CD4-positive, CD25-positive, alpha-beta regulatory T cell (primary cell): ENCODE measurements at regions not wholly inside any gene's neighbourhood (a gene's known extent, or its start where the extent isn't known, plus 50 kb on each side); places are given as distances from the start of the nearest gene placed in this dataset.

Source experiments
- ATAC-seq, 2 donors: fragments of 150-1000 bp; cut with Tn5 transposase; one replicate each; pipeline ENCODE4 v1.10.0; 2021; ENCODE audit warnings: low read depth in 2 of 2, moderate number of reproducible peaks in 2 of 2, moderate library complexity in 1 of 2
- DNase-seq, 3 donors: peaks; one replicate each; pipeline versions ENCODE4 v3.0.0 to v3.0.0-alpha.2; 2012 to 2022; ENCODE audit warnings: mixed read lengths in 1 of 3
- H3K27ac ChIP-seq: one replicate; pipeline ENCODE4 v1.7.0; 2013; ENCODE audit warnings: mild to moderate bottlenecking, low read length; ENCODE audit not compliant: insufficient read depth, poor library complexity, severe bottlenecking
- H3K27me3 ChIP-seq: one replicate; pipeline ENCODE4 v1.7.0; 2013; ENCODE audit warnings: low read length; ENCODE audit not compliant: control insufficient read depth, insufficient read depth
- H3K36me3 ChIP-seq: one replicate; pipeline ENCODE4 v1.7.0; 2013; ENCODE audit warnings: mild to moderate bottlenecking, low read length, moderate library complexity; ENCODE audit not compliant: control insufficient read depth, insufficient read depth
- H3K4me1 ChIP-seq: 2 replicates; pipeline ENCODE4 v1.7.0; 2013; ENCODE audit warnings: mild to moderate bottlenecking, low read length; ENCODE audit not compliant: insufficient read depth, control insufficient read depth, poor library complexity, severe bottlenecking
- H3K4me3 ChIP-seq: one replicate; pipeline ENCODE4 v1.7.0; 2013; ENCODE audit warnings: low read depth, mild to moderate bottlenecking, low read length, moderate library complexity
- H3K9me3 ChIP-seq, 2 experiments: 1 replicate in 1 of 2; 2 replicates in 1 of 2; pipeline ENCODE4 v1.7.0; 2013; ENCODE audit warnings: low read length in 2 of 2, mild to moderate bottlenecking in 1 of 2, moderate library complexity in 1 of 2; ENCODE audit not compliant: control insufficient read depth in 2 of 2
- H3K27ac Mint-ChIP-seq, 3 donors: one replicate each; pipeline ENCODE4 v1.8.0; 2020 to 2022; ENCODE audit warnings: mild to moderate bottlenecking in 3 of 3, mixed read lengths in 3 of 3, moderate library complexity in 2 of 3
- H3K27me3 Mint-ChIP-seq: one replicate; pipeline ENCODE4 v1.8.0; 2022; ENCODE audit warnings: mild to moderate bottlenecking, mixed read lengths
- H3K36me3 Mint-ChIP-seq: one replicate; pipeline ENCODE4 v1.8.0; 2020; ENCODE audit warnings: mixed read lengths
- H3K4me1 Mint-ChIP-seq, 4 donors: one replicate each; pipeline ENCODE4 v1.8.0; 2020 to 2022; ENCODE audit warnings: mixed read lengths in 4 of 4, mild to moderate bottlenecking in 1 of 4
- H3K4me3 Mint-ChIP-seq, 4 donors: one replicate each; pipeline ENCODE4 v1.8.0; 2020 to 2022; ENCODE audit warnings: mild to moderate bottlenecking in 4 of 4, mixed read lengths in 4 of 4, moderate library complexity in 3 of 4
- H3K9me3 Mint-ChIP-seq, 7 donors: one replicate each; pipeline ENCODE4 v1.8.0; 2020 to 2022; ENCODE audit warnings: mixed read lengths in 7 of 7, mild to moderate bottlenecking in 3 of 7, moderate library complexity in 2 of 7

GRCh38 chr1:67991546-67991945, 58.9 kb downstream of the DIRAS3 start:
- H3K4me3 ChIP-seq = no peak overlapping the region
- H3K4me1 ChIP-seq = no peaks in the 10 kb centered on the region
- no peak overlapping the region for H3K27ac Mint-ChIP-seq
- no peak overlapping the region for H3K4me3 Mint-ChIP-seq
- DNase-seq (no peak), ATAC-seq (no peak)
- no peaks in the 10 kb centered on the region for H3K36me3 ChIP-seq
- peaks cover 0 to 14% (median 2%) of the 10 kb centered on the region in 7 donors for H3K9me3 Mint-ChIP-seq
- no peaks in the 10 kb centered on the region for H3K4me1 Mint-ChIP-seq
- H3K9me3 ChIP-seq = no peaks in the 10 kb centered on the region
- H3K27me3 ChIP-seq = no peaks in the 10 kb centered on the region
- H3K27ac ChIP-seq = no peak overlapping the region
- no peaks in the 10 kb centered on the region for H3K36me3 Mint-ChIP-seq
- no peaks in the 10 kb centered on the region for H3K27me3 Mint-ChIP-seq

GRCh38 chr1:67988066-67988465, 62.4 kb downstream of the DIRAS3 start:
- Histone ChIP-seq H3K4me3 (no peak overlapping the region), H3K27me3 (no peaks in the 10 kb centered on the region), H3K9me3 (no peaks in the 10 kb centered on the region), H3K36me3 (no peaks in the 10 kb centered on the region), H3K27ac (no peak overlapping the region), H3K4me1 (no peaks in the 10 kb centered on the region)
- ATAC-seq (no peak), DNase-seq (no peak)
- H3K4me1 Mint-ChIP-seq = no peaks in the 10 kb centered on the region
- H3K27me3 Mint-ChIP-seq = no peaks in the 10 kb centered on the region
- H3K4me3 Mint-ChIP-seq = no peak overlapping the region
- peaks cover 0 to 5% (median 1%) of the 10 kb centered on the region in 7 donors for H3K9me3 Mint-ChIP-seq
- H3K27ac Mint-ChIP-seq = no peak overlapping the region
- H3K36me3 Mint-ChIP-seq = no peaks in the 10 kb centered on the region

- no peaks in the 10 kb centered on the region for H3K27me3 ChIP-seq
- no peaks in the 10 kb centered on the region for H3K36me3 ChIP-seq
- H3K4me1 Mint-ChIP-seq = no peaks in the 10 kb centered on the region
- peaks cover 0 to 4% (median under 1%) of the 10 kb centered on the region in 7 donors for H3K9me3 Mint-ChIP-seq
- H3K27me3 Mint-ChIP-seq = no peaks in the 10 kb centered on the region
- no peak overlapping the region for H3K4me3 Mint-ChIP-seq
- no peak overlapping the region for H3K27ac Mint-ChIP-seq
- DNase-seq (no peak), ATAC-seq (no peak)
- H3K36me3 Mint-ChIP-seq = no peaks in the 10 kb centered on the region
- no peaks in the 10 kb centered on the region for H3K4me1 ChIP-seq
- H3K4me3 ChIP-seq = no peak overlapping the region
- no peak overlapping the region for H3K27ac ChIP-seq
- no peaks in the 10 kb centered on the region for H3K9me3 ChIP-seq
Measured at GRCh38 chr1:67987046-67987799, 63.2 kb downstream of the DIRAS3 start.

- H3K4me3 Mint-ChIP-seq = no peak overlapping the region
- Histone ChIP-seq H3K4me3 (no peak overlapping the region), H3K27ac (no peak overlapping the region), H3K9me3 (no peaks in the 10 kb centered on the region), H3K4me1 (no peaks in the 10 kb centered on the region), H3K36me3 (no peaks in the 10 kb centered on the region), H3K27me3 (no peaks in the 10 kb centered on the region)
- H3K9me3 Mint-ChIP-seq = peaks cover 0 to 4% (median 0%) of the 10 kb centered on the region in 7 donors
- no peak for DNase-seq
- H3K4me1 Mint-ChIP-seq = no peaks in the 10 kb centered on the region
- no peak overlapping the region for H3K27ac Mint-ChIP-seq
- H3K27me3 Mint-ChIP-seq = no peaks in the 10 kb centered on the region
- ATAC-seq = no peak
- no peaks in the 10 kb centered on the region for H3K36me3 Mint-ChIP-seq
Measured at GRCh38 chr1:67983867-67984266, 66.6 kb downstream of the DIRAS3 start.

GRCh38 chr1:67980028-67980427, 70.4 kb downstream of the DIRAS3 start:
- DNase-seq = no peak
- no peaks in the 10 kb centered on the region for H3K4me1 ChIP-seq
- H3K36me3 Mint-ChIP-seq = no peaks in the 10 kb centered on the region
- H3K4me3 Mint-ChIP-seq = no peak overlapping the region
- H3K27ac ChIP-seq = no peak overlapping the region
- no peak for ATAC-seq
- H3K27me3 ChIP-seq = no peaks in the 10 kb centered on the region
- H3K27ac Mint-ChIP-seq = no peak overlapping the region
- H3K9me3 ChIP-seq = no peaks in the 10 kb centered on the region
- H3K36me3 ChIP-seq = no peaks in the 10 kb centered on the region
- no peaks in the 10 kb centered on the region for H3K4me1 Mint-ChIP-seq
- no peaks in the 10 kb centered on the region for H3K27me3 Mint-ChIP-seq
- H3K9me3 Mint-ChIP-seq = peaks cover 0 to 7% (median 0%) of the 10 kb centered on the region in 7 donors
- no peak overlapping the region for H3K4me3 ChIP-seq

- Mint-ChIP-seq H3K9me3 (peaks cover 0 to 7% (median 0%) of the 10 kb centered on the region in 7 donors), H3K27me3 (no peaks in the 10 kb centered on the region), H3K27ac (no peak overlapping the region), H3K4me1 (no peaks in the 10 kb centered on the region), H3K36me3 (no peaks in the 10 kb centered on the region), H3K4me3 (no peak overlapping the region)
- DNase-seq (no peak), ATAC-seq (no peak)
- no peaks in the 10 kb centered on the region for H3K36me3 ChIP-seq
- H3K27ac ChIP-seq = no peak overlapping the region
- no peaks in the 10 kb centered on the region for H3K4me1 ChIP-seq
- no peaks in the 10 kb centered on the region for H3K27me3 ChIP-seq
- H3K4me3 ChIP-seq = no peak overlapping the region
- H3K9me3 ChIP-seq = no peaks in the 10 kb centered on the region
Measured at GRCh38 chr1:67979532-67979931, 70.9 kb downstream of the DIRAS3 start.

GRCh38 chr1:67978890-67979516, 71.4 kb downstream of the DIRAS3 start:
- no peak overlapping the region for H3K4me3 Mint-ChIP-seq
- no peaks in the 10 kb centered on the region for H3K4me1 Mint-ChIP-seq
- peaks cover 0 to 7% (median 1%) of the 10 kb centered on the region in 7 donors for H3K9me3 Mint-ChIP-seq
- H3K4me3 ChIP-seq = no peak overlapping the region
- H3K4me1 ChIP-seq = no peaks in the 10 kb centered on the region
- H3K27me3 ChIP-seq = no peaks in the 10 kb centered on the region
- no peak overlapping the region for H3K27ac ChIP-seq
- no peaks in the 10 kb centered on the region for H3K27me3 Mint-ChIP-seq
- no peaks in the 10 kb centered on the region for H3K36me3 Mint-ChIP-seq
- ATAC-seq (no peak), DNase-seq (no peak)
- H3K27ac Mint-ChIP-seq = no peak overlapping the region
- H3K36me3 ChIP-seq = no peaks in the 10 kb centered on the region
- H3K9me3 ChIP-seq = no peaks in the 10 kb centered on the region

GRCh38 chr1:67977756-67978155, 72.7 kb downstream of the DIRAS3 start:
- H3K36me3 ChIP-seq = no peaks in the 10 kb centered on the region
- H3K4me3 Mint-ChIP-seq = no peak overlapping the region
- DNase-seq (no peak), ATAC-seq (no peak)
- no peak overlapping the region for H3K27ac ChIP-seq
- H3K4me1 ChIP-seq = no peaks in the 10 kb centered on the region
- H3K27me3 Mint-ChIP-seq = no peaks in the 10 kb centered on the region
- H3K4me3 ChIP-seq = no peak overlapping the region
- H3K27me3 ChIP-seq = no peaks in the 10 kb centered on the region
- H3K9me3 ChIP-seq = no peaks in the 10 kb centered on the region
- no peaks in the 10 kb centered on the region for H3K4me1 Mint-ChIP-seq
- no peak overlapping the region for H3K27ac Mint-ChIP-seq
- H3K36me3 Mint-ChIP-seq = no peaks in the 10 kb centered on the region
- H3K9me3 Mint-ChIP-seq = peaks cover 0 to 7% (median 1%) of the 10 kb centered on the region in 7 donors
